Upper lobe of left lung (tissue), 6 donors: ENCODE measurements at regions not wholly inside any gene's neighbourhood (a gene's known extent, or its start where the extent isn't known, plus 50 kb on each side); places are given as distances from the start of the nearest gene placed in this dataset.
"Not testable (repeated sequence)": the region's sequence is repeated elsewhere in the genome, so short reads cannot be mapped to it uniquely, and the experiment has no call there.

ENCODE experiments used
- ATAC-seq, 2 donors: fragments of 200-7000 bp; cut with Tn5 transposase; one replicate each; pipeline ENCODE4 v1.9.1; 2022; ENCODE audit warnings: mild to moderate bottlenecking in 2 of 2, moderate library complexity in 2 of 2; ENCODE audit not compliant: low FRiP score in 2 of 2
- DNase-seq, 2 donors: peaks; one replicate each; pipeline ENCODE4 v3.0.0-alpha.2; 2019 to 2020
- H3K27ac ChIP-seq, 4 donors: fragments of 200-600 bp; sonication (generic); one replicate each; pipeline ENCODE4 v1.5.1; 2016 to 2019
- H3K27me3 ChIP-seq, 4 donors: fragments of 200-600 bp; sonication (generic); one replicate each; pipeline ENCODE4 v1.5.1; 2017 to 2019
- H3K36me3 ChIP-seq, 4 donors: fragments of 200-600 bp; sonication (generic); one replicate each; pipeline ENCODE4 v1.5.1; 2016 to 2019
- H3K4me1 ChIP-seq, 4 donors: fragments of 200-600 bp; sonication (generic); one replicate each; pipeline ENCODE4 v1.5.1; 2018 to 2019
- H3K4me3 ChIP-seq, 4 donors: fragments of 200-600 bp; sonication (generic); one replicate each; pipeline ENCODE4 v1.5.1; 2017 to 2019; ENCODE audit warnings: mild to moderate bottlenecking in 2 of 4, moderate library complexity in 1 of 4
- H3K9me3 ChIP-seq, 4 donors: fragments of 200-600 bp; sonication (generic); one replicate each; pipeline ENCODE4 v1.5.1; 2018 to 2019
- CTCF ChIP-seq, 6 experiments: fragments of 450-650 bp in 4 of 6; fragments of 200-600 bp in 2 of 6; sonication (generic) in 2 of 6; IDR thresholded peaks; one replicate each; pipeline ENCODE4 v1.5.1; 2016 to 2019; ENCODE audit warnings: antibody characterized with exemption in 6 of 6
- EP300 ChIP-seq, 4 donors: sonication (generic); formaldehyde crosslinking; IDR thresholded peaks; one replicate each; pipeline ENCODE4 v1.5.1; 2017; ENCODE audit warnings: antibody characterized with exemption in 4 of 4, control low read depth in 2 of 4
- POLR2A ChIP-seq, 4 donors: fragments of 450-650 bp; IDR thresholded peaks; one replicate each; pipeline ENCODE4 v1.5.1; 2016 to 2017; ENCODE audit warnings: antibody characterized with exemption in 4 of 4, mild to moderate bottlenecking in 2 of 4
- POLR2AphosphoS5 ChIP-seq, 2 donors: sonication (generic); formaldehyde crosslinking; IDR thresholded peaks; one replicate each; pipeline ENCODE4 v1.5.1; 2017; ENCODE audit warnings: antibody characterized with exemption in 2 of 2
- WGBS, 2 donors: methylation state at CpG; one replicate each; pipeline ENCODE4 v1.1.5; 2017 to 2018; 5-methylcytosine and 5-hydroxymethylcytosine counted together
- donor health status: DM: no; HTN: no; CAD: no; lungs with moderate emphysema.
- donor health status: DM: no; HTN: yes; CAD: no; lungs with severe emphysema.

- DNase-seq (peak in 1 of 2 donors; percentile 29), ATAC-seq (peak in 1 of 2 donors; percentile 60)
- Histone ChIP-seq H3K9me3 (no peaks in the 10 kb centered on the region), H3K27me3 (no peaks in the 10 kb centered on the region), H3K36me3 (no peaks in the 10 kb centered on the region), H3K4me3 (no peak overlapping the region), H3K4me1 (no peaks in the 10 kb centered on the region), H3K27ac (no peak overlapping the region)
- TF ChIP-seq EP300 (IDR thresholded peaks at IDR 0.05) (no peak), CTCF (IDR thresholded peaks at IDR 0.05) (no peak), POLR2AphosphoS5 (IDR thresholded peaks at IDR 0.05) (no peak), POLR2A (IDR thresholded peaks at IDR 0.05) (no peak)
- 75 to 90% methylated on average over 6 to 13 of the region's 13 CpGs for WGBS, 2 donors
Measured at GRCh38 chr15:79157631-79158592, 67.3 kb upstream of the RASGRF1 start.

- H3K9me3 ChIP-seq = no peaks in the 10 kb centered on the region
- H3K27ac ChIP-seq = no peak overlapping the region
- TF ChIP-seq EP300 (IDR thresholded peaks at IDR 0.05) = no peak
- TF ChIP-seq CTCF (IDR thresholded peaks at IDR 0.05) = no peak
- no peak for TF ChIP-seq POLR2A (IDR thresholded peaks at IDR 0.05)
- no peak for TF ChIP-seq POLR2AphosphoS5 (IDR thresholded peaks at IDR 0.05)
- no peaks in the 10 kb centered on the region for H3K27me3 ChIP-seq
- 80 to 82% methylated on average over 5 to 7 of the region's 7 CpGs for WGBS, 2 donors
- no peaks in the 10 kb centered on the region for H3K4me1 ChIP-seq
- DNase-seq = no peak
- H3K36me3 ChIP-seq = no peaks in the 10 kb centered on the region
- no peak for ATAC-seq
- H3K4me3 ChIP-seq = no peak overlapping the region
Measured at GRCh38 chr15:79156704-79157375, 66.3 kb upstream of the RASGRF1 start.

- no peak for TF ChIP-seq POLR2AphosphoS5 (IDR thresholded peaks at IDR 0.05)
- no peak for TF ChIP-seq POLR2A (IDR thresholded peaks at IDR 0.05)
- no peak for TF ChIP-seq EP300 (IDR thresholded peaks at IDR 0.05)
- TF ChIP-seq CTCF (IDR thresholded peaks at IDR 0.05) = no peak
- Histone ChIP-seq H3K4me3 (no peak overlapping the region), H3K36me3 (no peaks in the 10 kb centered on the region), H3K4me1 (no peaks in the 10 kb centered on the region), H3K27ac (no peak overlapping the region), H3K9me3 (peaks cover 0 to 2% (median 1%) of the 10 kb centered on the region in 4 donors), H3K27me3 (no peaks in the 10 kb centered on the region)
- no peak for DNase-seq
- WGBS, 2 donors = 27 to 36% methylated on average over 9 of the region's 9 CpGs
- ATAC-seq = no peak
Measured at GRCh38 chr15:79154483-79155135, 64.0 kb upstream of the RASGRF1 start.

GRCh38 chr15:79144290-79144689, 53.7 kb upstream of the RASGRF1 start:
- DNase-seq, H3K4me1 ChIP-seq, H3K36me3 ChIP-seq, H3K27ac ChIP-seq, H3K27me3 ChIP-seq, H3K4me3 ChIP-seq, ATAC-seq: not testable (repeated sequence)
- WGBS, 2 donors = 91 to 95% methylated on average over 1 of the region's 1 CpG
- peaks cover 6 to 29% (median 17%) of the 10 kb centered on the region in 4 donors for H3K9me3 ChIP-seq
